Gastrocnemius medialis (tissue), 4 donors: ENCODE measurements at regions not wholly inside any gene's neighbourhood (a gene's known extent, or its start where the extent isn't known, plus 50 kb on each side); places are given as distances from the start of the nearest gene placed in this dataset.

ENCODE experiments used
- POLR2A ChIP-seq, 2 donors: fragments of 450-650 bp; IDR thresholded peaks; one replicate each; pipeline ENCODE4 v1.6.1; 2017; ENCODE audit warnings: antibody characterized with exemption in 2 of 2, mild to moderate bottlenecking in 2 of 2, moderate library complexity in 2 of 2
- TF ChIP-seq, protein P1 (sequence below), 5 experiments: fragments of 450-650 bp in 3 of 5; fragments of 200-600 bp in 2 of 5; sonication (generic) in 2 of 5; IDR thresholded peaks in 4 of 5; conservative IDR thresholded peaks in 1 of 5; 1 replicate in 4 of 5; 2 replicates in 1 of 5; pipeline ENCODE4 v1.5.1; 2016 to 2019; ENCODE audit warnings: antibody characterized with exemption in 5 of 5, mild to moderate bottlenecking in 3 of 5, moderate library complexity in 3 of 5

DNA sequence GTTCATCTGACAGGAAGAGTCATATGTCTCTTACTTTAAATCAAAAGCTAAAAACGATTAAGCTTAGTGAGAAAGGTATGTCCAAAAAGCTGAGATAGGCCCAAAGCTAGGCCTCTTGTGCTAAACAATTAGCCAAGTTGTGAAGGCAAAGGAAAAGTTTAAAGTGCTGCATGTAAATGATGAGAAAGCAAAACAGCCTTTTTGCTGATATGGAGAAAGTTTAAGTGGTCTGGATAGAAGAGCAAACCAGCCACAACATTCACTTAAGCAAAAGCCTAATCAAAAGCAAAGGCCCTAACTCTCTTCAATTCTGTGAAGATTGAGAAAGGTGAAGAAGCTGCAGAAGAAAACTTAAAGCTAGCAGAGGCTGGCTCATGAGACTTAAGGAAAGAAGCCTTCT is 511.3 kb upstream of the FAM98A start:
- TF ChIP-seq, protein P1, sequence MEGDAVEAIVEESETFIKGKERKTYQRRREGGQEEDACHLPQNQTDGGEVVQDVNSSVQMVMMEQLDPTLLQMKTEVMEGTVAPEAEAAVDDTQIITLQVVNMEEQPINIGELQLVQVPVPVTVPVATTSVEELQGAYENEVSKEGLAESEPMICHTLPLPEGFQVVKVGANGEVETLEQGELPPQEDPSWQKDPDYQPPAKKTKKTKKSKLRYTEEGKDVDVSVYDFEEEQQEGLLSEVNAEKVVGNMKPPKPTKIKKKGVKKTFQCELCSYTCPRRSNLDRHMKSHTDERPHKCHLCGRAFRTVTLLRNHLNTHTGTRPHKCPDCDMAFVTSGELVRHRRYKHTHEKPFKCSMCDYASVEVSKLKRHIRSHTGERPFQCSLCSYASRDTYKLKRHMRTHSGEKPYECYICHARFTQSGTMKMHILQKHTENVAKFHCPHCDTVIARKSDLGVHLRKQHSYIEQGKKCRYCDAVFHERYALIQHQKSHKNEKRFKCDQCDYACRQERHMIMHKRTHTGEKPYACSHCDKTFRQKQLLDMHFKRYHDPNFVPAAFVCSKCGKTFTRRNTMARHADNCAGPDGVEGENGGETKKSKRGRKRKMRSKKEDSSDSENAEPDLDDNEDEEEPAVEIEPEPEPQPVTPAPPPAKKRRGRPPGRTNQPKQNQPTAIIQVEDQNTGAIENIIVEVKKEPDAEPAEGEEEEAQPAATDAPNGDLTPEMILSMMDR (IDR thresholded peaks at IDR 0.05 in 4 of 5, conservative IDR thresholded peaks at IDR 0.05 in 1 of 5): no peak
- TF ChIP-seq POLR2A (IDR thresholded peaks at IDR 0.05): no peak
